ENCODE measurements at regions not wholly inside any gene's neighbourhood (a gene's known extent, or its start where the extent isn't known, plus 50 kb on each side); places are given as distances from the start of the nearest gene placed in this dataset.

DNA sequence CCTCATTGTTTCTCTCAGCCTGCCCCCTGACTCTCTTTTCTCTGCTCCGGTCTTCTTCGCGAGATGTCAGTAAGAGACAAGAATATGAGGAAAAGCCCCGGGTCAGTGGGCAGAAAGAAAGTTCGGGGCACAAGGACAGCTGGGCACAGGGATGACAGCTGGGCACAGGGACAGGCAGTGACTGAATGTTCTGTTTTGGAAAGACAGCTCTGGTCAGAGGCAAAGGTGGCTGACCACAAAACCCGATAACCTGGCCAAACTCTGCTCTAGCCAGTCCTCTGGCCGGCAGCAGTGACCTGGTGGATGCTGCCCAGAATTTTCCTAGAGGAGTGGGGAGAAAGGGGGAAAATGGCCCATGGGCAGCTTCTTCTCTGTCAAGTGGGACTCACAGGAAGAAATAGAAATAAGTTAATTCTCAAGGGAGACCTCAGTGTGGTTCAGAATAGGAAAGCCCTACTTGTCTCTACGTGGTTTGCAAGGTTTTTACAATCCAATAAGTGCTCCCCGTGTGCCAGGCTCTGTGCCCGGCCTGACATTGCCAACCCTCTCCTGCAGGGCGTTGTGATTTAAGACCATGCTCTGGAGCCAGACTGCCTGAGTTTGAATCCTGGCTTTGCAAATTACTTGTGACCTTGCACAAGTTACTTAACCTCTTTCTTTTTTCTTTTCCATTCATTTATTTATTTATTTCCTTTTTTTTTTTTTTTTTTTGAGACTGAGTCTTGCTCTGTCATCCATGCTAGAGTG lies 110.6 kb upstream of the ZNF716 start:
- ATAC-seq, result no peak
- Mint-ChIP-seq H3K9me3 (peaks cover 18 to 64% of the 10 kb centered on the region in 2 donors), H3K27ac (no peak overlapping the region), H3K27me3 (no peaks in the 10 kb centered on the region), H3K4me1 (no peaks in the 10 kb centered on the region), H3K4me3 (no peak overlapping the region)
- no peak for DNase-seq

DNA sequence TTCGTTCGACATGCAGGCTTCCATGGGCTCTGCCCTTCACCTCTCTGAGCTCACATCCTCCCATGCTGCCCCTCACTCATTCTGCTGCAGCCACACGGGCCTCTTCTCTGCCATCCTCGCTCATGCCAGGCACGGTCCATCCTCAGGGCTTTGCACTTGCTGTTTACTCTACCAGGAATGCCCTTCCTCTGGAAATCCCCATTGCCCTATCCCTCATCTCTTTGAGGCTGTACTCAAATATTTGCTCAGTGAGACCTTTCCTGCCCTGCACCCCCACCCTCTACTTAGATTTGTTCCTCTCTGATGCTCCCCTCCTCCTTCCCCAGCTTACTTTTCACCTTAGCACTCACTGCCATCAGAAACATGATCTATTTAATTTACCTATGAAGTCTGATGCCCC lies 107.0 kb upstream of the ZNF716 start:
- Mint-ChIP-seq H3K27ac (peak overlapping the region in 1 of 2 donors; percentile 44), H3K27me3 (no peaks in the 10 kb centered on the region), H3K4me3 (no peak overlapping the region), H3K9me3 (peaks cover 28 to 66% of the 10 kb centered on the region in 2 donors), H3K4me1 (no peaks in the 10 kb centered on the region)
- DNase-seq (no peak), ATAC-seq (no peak)

- Mint-ChIP-seq H3K27ac (no peak overlapping the region), H3K9me3 (peaks cover 28 to 60% of the 10 kb centered on the region in 2 donors), H3K4me1 (no peaks in the 10 kb centered on the region), H3K4me3 (no peak overlapping the region), H3K27me3 (no peaks in the 10 kb centered on the region)
- ATAC-seq (no peak), DNase-seq (no peak)
These were observed 105.9 kb upstream of the ZNF716 start for GRCh38 chr7:57343901-57344622.

GRCh38 chr7:57344957-57345356 lies 105.0 kb upstream of the ZNF716 start:
- Mint-ChIP-seq H3K4me1 (no peaks in the 10 kb centered on the region), H3K4me3 (no peak overlapping the region), H3K27me3 (no peaks in the 10 kb centered on the region), H3K27ac (no peak overlapping the region), H3K9me3 (peaks cover 33 to 65% of the 10 kb centered on the region in 2 donors)
- no peak for DNase-seq
- ATAC-seq, result no peak

DNA sequence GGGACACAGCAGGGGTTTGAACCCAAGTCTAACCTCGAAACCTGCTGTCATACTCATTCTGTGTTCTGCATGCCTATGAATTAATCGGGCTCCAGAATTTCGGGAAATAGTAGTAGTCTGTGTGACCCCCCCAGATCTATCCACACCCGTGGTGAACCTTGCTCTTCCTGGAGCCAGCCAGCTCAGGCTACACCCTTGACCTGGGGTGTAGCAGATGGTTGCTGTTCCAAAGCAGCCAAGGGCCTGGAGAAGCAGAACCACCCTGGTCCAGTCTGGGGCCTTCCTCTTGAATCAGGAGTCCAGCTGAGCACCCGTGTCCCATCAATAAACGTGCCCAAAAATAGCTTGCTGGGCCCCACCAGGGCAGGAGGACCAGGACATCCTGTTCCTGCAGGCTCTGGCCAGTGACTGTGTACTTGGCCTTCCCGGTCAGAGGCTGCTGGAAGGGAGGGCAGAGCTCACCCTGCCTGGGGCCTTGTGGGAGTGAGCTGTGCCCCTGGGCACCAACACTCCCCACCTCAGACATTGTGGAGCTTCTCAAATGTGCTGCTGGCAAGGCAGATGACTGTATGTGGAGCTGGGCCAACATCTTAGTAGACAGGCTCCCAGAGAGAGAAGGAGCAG lies 101.2 kb upstream of the ZNF716 start:
- Mint-ChIP-seq H3K27ac (no peak overlapping the region), H3K4me3 (no peak overlapping the region), H3K9me3 (peaks cover 25 to 62% of the 10 kb centered on the region in 2 donors), H3K4me1 (no peaks in the 10 kb centered on the region), H3K27me3 (no peaks in the 10 kb centered on the region)
- DNase-seq (no peak), ATAC-seq (no peak)

DNA sequence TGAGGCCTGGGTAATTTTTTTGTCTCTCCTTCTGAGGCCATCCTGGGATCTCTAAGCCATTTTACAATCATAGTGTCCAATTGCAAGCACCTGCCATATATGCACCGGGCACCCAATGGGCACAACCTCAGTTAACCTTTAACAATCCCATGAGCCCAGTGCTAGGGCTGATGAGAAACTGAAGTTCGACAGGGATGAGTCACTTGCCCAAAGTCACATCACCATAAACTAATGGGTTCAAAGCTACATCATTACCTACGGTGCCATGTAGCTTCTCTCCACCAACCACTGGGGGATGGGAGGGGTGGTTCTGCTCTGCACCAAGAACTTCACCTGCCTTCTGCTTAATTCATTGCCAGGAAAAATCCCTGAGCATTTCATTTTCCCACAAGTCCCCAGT lies 95.8 kb upstream of the ZNF716 start:
- no peak for ATAC-seq
- Mint-ChIP-seq H3K4me3 (no peak overlapping the region), H3K27me3 (no peaks in the 10 kb centered on the region), H3K27ac (no peak overlapping the region), H3K9me3 (peaks cover 22 to 50% of the 10 kb centered on the region in 2 donors), H3K4me1 (no peaks in the 10 kb centered on the region)
- DNase-seq, result no peak

- H3K4me3 Mint-ChIP-seq, result no peak overlapping the region
- no peaks in the 10 kb centered on the region for H3K27me3 Mint-ChIP-seq
- H3K4me1 Mint-ChIP-seq, result no peaks in the 10 kb centered on the region
- peak overlapping the region in 1 of 2 donors; percentile 1 for H3K27ac Mint-ChIP-seq
- ATAC-seq (no peak), DNase-seq (no peak)
- H3K9me3 Mint-ChIP-seq, result peaks cover 23 to 50% of the 10 kb centered on the region in 2 donors
These were observed 95.2 kb upstream of the ZNF716 start for GRCh38 chr7:57354679-57355338.

DNA sequence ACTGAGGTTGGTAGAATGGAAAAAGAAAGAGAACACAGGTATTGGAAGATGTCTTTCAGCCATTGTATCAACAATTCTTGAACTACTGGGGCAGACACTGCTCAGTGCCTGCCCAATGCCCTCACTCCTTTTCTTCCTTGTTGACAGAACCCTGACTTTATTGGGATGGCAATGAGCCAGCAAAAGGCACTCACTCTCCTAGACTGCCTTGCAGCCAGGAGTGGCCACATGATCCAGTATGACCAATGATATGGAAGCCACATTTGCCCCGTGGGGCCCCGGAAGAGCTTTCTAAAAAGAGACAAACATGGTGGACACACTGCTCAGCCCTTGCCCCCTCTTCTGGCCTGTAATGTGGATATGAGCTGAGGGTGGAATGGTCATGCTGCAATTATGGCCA lies 88.6 kb upstream of the ZNF716 start:
- ATAC-seq (no peak), DNase-seq (no peak)
- Mint-ChIP-seq H3K4me1 (no peaks in the 10 kb centered on the region), H3K27me3 (no peaks in the 10 kb centered on the region), H3K27ac (no peak overlapping the region), H3K9me3 (peaks cover 40 to 56% of the 10 kb centered on the region in 2 donors), H3K4me3 (no peak overlapping the region)

DNA sequence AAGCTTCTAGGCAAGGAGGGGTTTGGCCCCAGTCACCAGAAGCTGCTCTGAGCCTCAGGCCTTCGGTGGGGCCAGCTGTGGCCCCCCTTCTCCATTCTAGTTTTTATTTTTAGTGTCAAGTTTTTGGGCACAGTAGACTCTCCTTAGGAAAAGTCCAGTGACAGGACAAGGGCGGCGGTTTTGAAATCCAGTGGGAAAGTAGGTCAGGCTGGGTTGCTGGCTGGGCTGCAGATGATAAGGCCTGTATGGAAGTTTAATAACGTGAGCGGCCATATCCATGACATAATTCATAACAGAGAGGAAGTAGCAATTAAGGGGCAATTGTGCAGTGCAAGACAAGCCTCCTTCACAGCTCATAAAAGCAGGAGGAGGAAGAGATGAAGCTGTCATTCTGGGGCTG lies 87.1 kb upstream of the ZNF716 start:
- Mint-ChIP-seq H3K27ac (no peak overlapping the region), H3K4me1 (no peaks in the 10 kb centered on the region), H3K4me3 (no peak overlapping the region), H3K9me3 (peaks cover 40 to 57% of the 10 kb centered on the region in 2 donors), H3K27me3 (no peaks in the 10 kb centered on the region)
- DNase-seq (no peak), ATAC-seq (no peak)

- H3K9me3 Mint-ChIP-seq, result peaks cover 44 to 62% of the 10 kb centered on the region in 2 donors
- ATAC-seq, result no peak
- no peak overlapping the region for H3K4me3 Mint-ChIP-seq
- H3K27me3 Mint-ChIP-seq, result no peaks in the 10 kb centered on the region
- no peak overlapping the region for H3K27ac Mint-ChIP-seq
- no peaks in the 10 kb centered on the region for H3K4me1 Mint-ChIP-seq
- DNase-seq, result no peak
These were observed 86.7 kb upstream of the ZNF716 start for GRCh38 chr7:57363321-57363720.

GRCh38 chr7:57364933-57365710 lies 84.9 kb upstream of the ZNF716 start:
- Mint-ChIP-seq H3K9me3 (peaks cover 38 to 60% of the 10 kb centered on the region in 2 donors), H3K27me3 (no peaks in the 10 kb centered on the region), H3K27ac (no peak overlapping the region), H3K4me1 (no peaks in the 10 kb centered on the region), H3K4me3 (no peak overlapping the region)
- DNase-seq, result no peak
- ATAC-seq, result no peak

- peaks cover 32 to 50% of the 10 kb centered on the region in 2 donors for H3K9me3 Mint-ChIP-seq
- H3K4me1 Mint-ChIP-seq, result no peaks in the 10 kb centered on the region
- no peaks in the 10 kb centered on the region for H3K27me3 Mint-ChIP-seq
- ATAC-seq, result no peak
- no peak for DNase-seq
- no peak overlapping the region for H3K4me3 Mint-ChIP-seq
- H3K27ac Mint-ChIP-seq, result no peak overlapping the region
These were observed 82.8 kb upstream of the ZNF716 start for GRCh38 chr7:57367171-57367570.

DNA sequence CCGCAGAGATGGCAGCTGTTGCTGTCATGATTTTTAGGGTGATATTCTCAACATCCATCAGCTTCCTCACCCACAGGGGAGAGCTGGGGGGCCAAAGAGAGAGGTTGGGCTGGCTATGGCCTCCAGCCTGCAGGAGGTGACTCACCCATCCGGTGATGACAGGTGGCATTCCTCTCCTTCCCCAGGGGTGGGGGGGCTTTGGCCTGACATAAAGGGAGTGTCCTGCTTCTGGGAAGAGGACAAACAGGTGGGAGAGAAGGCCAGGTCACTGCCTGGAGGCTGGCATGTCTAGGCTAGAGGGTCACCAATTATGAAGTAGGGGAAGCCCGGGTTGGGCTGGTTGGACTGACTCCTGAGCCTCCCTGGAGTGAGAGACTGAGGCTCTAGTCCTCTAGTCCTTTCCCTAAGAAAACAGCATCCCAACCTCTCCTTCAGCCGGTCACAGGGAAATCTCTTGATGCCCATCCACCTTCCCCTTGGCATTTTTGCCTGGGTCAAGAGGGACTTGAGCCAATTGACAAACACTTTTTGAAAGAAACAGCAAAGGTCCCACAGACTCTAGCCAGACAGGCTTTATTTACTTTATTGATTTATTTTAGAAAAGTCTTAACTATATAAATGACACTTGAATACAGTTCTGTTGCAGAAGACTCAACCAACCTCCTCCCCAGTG lies 79.8 kb upstream of the ZNF716 start:
- DNase-seq (no peak), ATAC-seq (no peak)
- no peak overlapping the region for H3K27ac Mint-ChIP-seq
- H3K4me1 Mint-ChIP-seq, result no peaks in the 10 kb centered on the region
- H3K27me3 Mint-ChIP-seq, result no peaks in the 10 kb centered on the region
- peaks cover 38 to 51% of the 10 kb centered on the region in 2 donors for H3K9me3 Mint-ChIP-seq
- H3K4me3 Mint-ChIP-seq, result no peak overlapping the region

- Mint-ChIP-seq H3K27me3 (no peaks in the 10 kb centered on the region), H3K4me1 (no peaks in the 10 kb centered on the region), H3K27ac (no peak overlapping the region), H3K9me3 (peaks cover 37 to 46% of the 10 kb centered on the region in 2 donors), H3K4me3 (no peak overlapping the region)
- no peak for ATAC-seq
- no peak for DNase-seq
These were observed 79.3 kb upstream of the ZNF716 start for GRCh38 chr7:57370739-57371098.

GRCh38 chr7:57375783-57376182 lies 74.2 kb upstream of the ZNF716 start:
- DNase-seq (no peak), ATAC-seq (no peak)
- Mint-ChIP-seq H3K27ac (no peak overlapping the region), H3K4me3 (no peak overlapping the region), H3K4me1 (no peaks in the 10 kb centered on the region), H3K27me3 (no peaks in the 10 kb centered on the region), H3K9me3 (peaks cover 32 to 43% of the 10 kb centered on the region in 2 donors)

All from stimulated activated naive CD8-positive, alpha-beta T cell treated with anti-CD3 and anti-CD28 coated beads, Interleukin-15, amount 100 ng/mL, for 72 hours (primary cell).